NCI-H2107 (cell line): ENCODE measurements at regions not wholly inside any gene's neighbourhood (a gene's known extent, or its start where the extent isn't known, plus 50 kb on each side); places are given as distances from the start of the nearest gene placed in this dataset.

Experiments used
- DNase-seq: peaks from one replicate; lab custom pipeline; 2025; lab: John Stamatoyannopoulos, UW

- DNase-seq = no peak
Measured at GRCh38 chr16:79931721-79932120, 331.2 kb upstream of the MAF start.

- DNase-seq = no peak
Measured at GRCh38 chr16:79929260-79929965, 328.9 kb upstream of the MAF start.

GRCh38 chr16:79928142-79928873 is 327.8 kb upstream of the MAF start:
- no peak for DNase-seq

- DNase-seq = no peak
Measured at GRCh38 chr16:79926451-79927205, 326.1 kb upstream of the MAF start.

GRCh38 chr16:79923431-79923830 is 322.9 kb upstream of the MAF start:
- DNase-seq = no peak

- DNase-seq = no peak
Measured at GRCh38 chr16:79920685-79921084, 320.1 kb upstream of the MAF start.

GRCh38 chr16:79918916-79919315 is 318.4 kb upstream of the MAF start:
- DNase-seq = no peak

- no peak for DNase-seq
Measured at GRCh38 chr16:79915761-79916160, 315.2 kb upstream of the MAF start.

GRCh38 chr16:79914961-79915720 is 314.6 kb upstream of the MAF start:
- no peak for DNase-seq

GRCh38 chr16:79912592-79913310 is 312.2 kb upstream of the MAF start:
- DNase-seq = no peak

- DNase-seq = no peak
Measured at GRCh38 chr16:79911660-79912059, 311.1 kb upstream of the MAF start.

- DNase-seq = no peak
Measured at GRCh38 chr16:79909571-79909970, 309.0 kb upstream of the MAF start.

GRCh38 chr16:79903471-79903870 is 302.9 kb upstream of the MAF start:
- DNase-seq = no peak

- no peak for DNase-seq
Measured at GRCh38 chr16:79902351-79902750, 301.8 kb upstream of the MAF start.

GRCh38 chr16:79901522-79901921 is 301.0 kb upstream of the MAF start:
- no peak for DNase-seq

GRCh38 chr16:79899716-79900115 is 299.2 kb upstream of the MAF start:
- DNase-seq = no peak

- DNase-seq = no peak
Measured at GRCh38 chr16:79899316-79899715, 298.8 kb upstream of the MAF start.

- DNase-seq = no peak
Measured at GRCh38 chr16:79898703-79899102, 298.2 kb upstream of the MAF start.

- no peak for DNase-seq
Measured at GRCh38 chr16:79897453-79898146, 297.1 kb upstream of the MAF start.

GRCh38 chr16:79897104-79897452 is 296.5 kb upstream of the MAF start:
- DNase-seq = no peak

GRCh38 chr16:79895917-79896203 is 295.3 kb upstream of the MAF start:
- no peak for DNase-seq
